GM12878 (cell line): ENCODE measurements at regions not wholly inside any gene's neighbourhood (a gene's known extent, or its start where the extent isn't known, plus 50 kb on each side); places are given as distances from the start of the nearest gene placed in this dataset.

Source experiments
- ATAC-seq: fragments of 200-7000 bp; cut with Tn5 transposase; 3 replicates; pipeline ENCODE4 v1.9.1; 2020; ENCODE audit warnings: mild to moderate bottlenecking, moderate library complexity
- BruUV-seq: library from RNA; stranded (reverse); fragments of 400-500 nt; replicated peaks from 2 replicates; lab custom pipeline; 2021; lab: Mats Ljungman, UMichigan
- CTCF ChIA-PET: fragments of 300-600 bp; sonication (Branson Sonifier 250); formaldehyde crosslinking; extraction: SDS; loops from one replicate; lab custom pipeline; 2021; ENCODE audit warnings: inconsistent platforms; lab: Yijun Ruan, JAX
- POLR2A ChIA-PET: fragments of 350-600 bp; formaldehyde crosslinking; extraction: SDS; loops from one replicate; lab custom pipeline; 2021; ENCODE audit warnings: inconsistent platforms; lab: Charles Lee
- RAD21 ChIA-PET: fragments of 300-600 bp; sonication (Branson Sonifier 250); formaldehyde crosslinking; loops from one replicate; lab custom pipeline; 2023; ENCODE audit warnings: antibody characterized with exemption; ENCODE audit not compliant: unreplicated experiment; lab: Charles Lee
- SMC1A ChIA-PET: fragments of 300-600 bp; sonication (Branson Sonifier 250); formaldehyde crosslinking; loops from one replicate; lab custom pipeline; 2023; ENCODE audit not compliant: unreplicated experiment, uncharacterized antibody; lab: Charles Lee
- DNase-seq: peaks from one replicate; pipeline ENCODE4 v3.0.0-alpha.2; 2011; ENCODE audit warnings: low read depth, low spot score
- FAIRE-seq: peaks from 3 replicates; lab custom pipeline; 2011; peaks lifted over from hg19 to GRCh38; lab: Jason Lieb, UNC
- H2AFZ ChIP-seq: 2 replicates; pipeline ENCODE4 v1.6.0; 2011; ENCODE audit warnings: low read depth, low read length, control low read depth; ENCODE audit not compliant: control insufficient read depth
- H3K27ac ChIP-seq: 2 replicates; pipeline ENCODE4 v1.5.1; 2011; ENCODE audit warnings: control low read depth; ENCODE audit not compliant: control insufficient read depth, insufficient read depth
- H3K27me3 ChIP-seq, 2 experiments: replicated peaks in 1 of 2; 2 replicates each; pipeline versions ENCODE4 v1.6.0 to v1.6.1; 2011; ENCODE audit warnings: low read length in 1 of 2; ENCODE audit not compliant: control insufficient read depth in 2 of 2, insufficient read depth in 2 of 2
- H3K36me3 ChIP-seq, 2 experiments: 2 replicates each; pipeline ENCODE4 v1.5.1; 2011; ENCODE audit warnings: low read length in 1 of 2; ENCODE audit not compliant: control insufficient read depth in 2 of 2, insufficient read depth in 2 of 2
- H3K4me1 ChIP-seq: 2 replicates; pipeline ENCODE4 v1.6.1; 2011; ENCODE audit warnings: mild to moderate bottlenecking, low read length, moderate library complexity, mixed read lengths; ENCODE audit not compliant: control insufficient read depth, insufficient read depth
- H3K4me2 ChIP-seq: 2 replicates; pipeline ENCODE4 v1.6.0; 2011; ENCODE audit warnings: control low read depth; ENCODE audit not compliant: control insufficient read depth, insufficient read depth
- H3K4me3 ChIP-seq: fragments of 200-600 bp; sonication (generic); 2 replicates; pipeline ENCODE4 v1.5.1; 2016
- H3K79me2 ChIP-seq: 2 replicates; pipeline ENCODE4 v1.6.0; 2011; ENCODE audit warnings: low read length; ENCODE audit not compliant: control insufficient read depth, insufficient read depth
- H3K9ac ChIP-seq: 2 replicates; pipeline ENCODE4 v1.8.0; 2011; ENCODE audit warnings: low read length, control low read depth, mixed read lengths; ENCODE audit not compliant: control insufficient read depth, insufficient read depth
- H3K9me3 ChIP-seq: replicated peaks from 3 replicates; pipeline ENCODE4 v1.5.1; 2011; ENCODE audit warnings: mild to moderate bottlenecking, low read length; ENCODE audit not compliant: control insufficient read depth, insufficient read depth
- H4K20me1 ChIP-seq: 2 replicates; pipeline ENCODE4 v1.6.0; 2011; ENCODE audit not compliant: control insufficient read depth, insufficient read depth
- BACH1 ChIP-seq: fragments of 450-650 bp; IDR thresholded peaks from 2 replicates; pipeline ENCODE4 v1.6.1; 2017; ENCODE audit warnings: mild to moderate bottlenecking, borderline replicate concordance
- CBX3 ChIP-seq: fragments of 200-600 bp; sonication (generic); IDR thresholded peaks from 2 replicates; pipeline ENCODE4 v1.6.1; 2016; ENCODE audit warnings: low read depth, borderline replicate concordance
- CEBPB ChIP-seq, 2 experiments: fragments of 150-350 bp in 1 of 2; IDR thresholded peaks; 2 replicates each; pipeline ENCODE4 v1.6.1; 2012 to 2014; ENCODE audit warnings: low read depth in 2 of 2, low read length in 2 of 2, borderline replicate concordance in 1 of 2, inconsistent platforms in 1 of 2
- GATAD2B ChIP-seq: fragments of 450-650 bp; conservative IDR thresholded peaks from 2 replicates; pipeline ENCODE4 v1.6.1; 2017; ENCODE audit warnings: low read depth, mild to moderate bottlenecking, moderate library complexity
- HDGF ChIP-seq: fragments of 450-650 bp; IDR thresholded peaks from 2 replicates; pipeline ENCODE4 v1.6.1; 2016; ENCODE audit warnings: antibody characterized with exemption
- NFYA ChIP-seq: IDR thresholded peaks from 2 replicates; pipeline ENCODE4 v1.6.1; 2011; ENCODE audit warnings: low read depth, mild to moderate bottlenecking, low read length, improper control_type of control experiment, borderline replicate concordance
- TAF1 ChIP-seq: IDR thresholded peaks from 2 replicates; pipeline ENCODE4 v1.6.1; 2011; ENCODE audit warnings: mild to moderate bottlenecking, low read depth, low read length, borderline replicate concordance
- TBL1XR1 ChIP-seq: IDR thresholded peaks from 2 replicates; pipeline ENCODE4 v1.6.1; 2012; ENCODE audit warnings: low read depth, low read length, improper control_type of control experiment
- ZBTB40 ChIP-seq: fragments of 450-650 bp; IDR thresholded peaks from 2 replicates; pipeline ENCODE4 v1.6.1; 2016; ENCODE audit warnings: mild to moderate bottlenecking, moderate library complexity, borderline replicate concordance
- WGBS: methylation state at CpG from one replicate; pipeline ENCODE4 v1.1.6; 2016; ENCODE audit warnings: low lambda C conversion rate; ENCODE audit not compliant: insufficient replicate concordance, insufficient coverage; ENCODE audit errors: missing lambda C conversion rate; 5-methylcytosine and 5-hydroxymethylcytosine counted together
- in situ Hi-C: fragments of 300-500 bp; cut with MboI; formaldehyde crosslinking; loops from 9 replicates; pipeline ENCODE4 v1.14.3; 2018; ENCODE audit warnings: mixed read lengths
- intact Hi-C: fragments of 100-400 bp; cut with micrococcal nuclease; formaldehyde crosslinking; loops from one replicate; pipeline ENCODE4 v1.14.2; 2022; ENCODE audit not compliant: unreplicated experiment
- TF ChIP-seq, protein P1 (sequence below): IDR thresholded peaks from 2 replicates; pipeline ENCODE4 v1.6.1; 2012; ENCODE audit warnings: low read depth, low read length, improper control_type of control experiment
- TF ChIP-seq, protein P2 (sequence below): IDR thresholded peaks from 2 replicates; pipeline ENCODE4 v1.6.1; 2012; ENCODE audit warnings: low read length, inconsistent platforms

- FAIRE-seq (no peak), DNase-seq (no peak), ATAC-seq (no peak)
- TF ChIP-seq, protein P1, sequence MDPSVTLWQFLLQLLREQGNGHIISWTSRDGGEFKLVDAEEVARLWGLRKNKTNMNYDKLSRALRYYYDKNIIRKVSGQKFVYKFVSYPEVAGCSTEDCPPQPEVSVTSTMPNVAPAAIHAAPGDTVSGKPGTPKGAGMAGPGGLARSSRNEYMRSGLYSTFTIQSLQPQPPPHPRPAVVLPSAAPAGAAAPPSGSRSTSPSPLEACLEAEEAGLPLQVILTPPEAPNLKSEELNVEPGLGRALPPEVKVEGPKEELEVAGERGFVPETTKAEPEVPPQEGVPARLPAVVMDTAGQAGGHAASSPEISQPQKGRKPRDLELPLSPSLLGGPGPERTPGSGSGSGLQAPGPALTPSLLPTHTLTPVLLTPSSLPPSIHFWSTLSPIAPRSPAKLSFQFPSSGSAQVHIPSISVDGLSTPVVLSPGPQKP, result no peak
- TF ChIP-seq, protein P2, sequence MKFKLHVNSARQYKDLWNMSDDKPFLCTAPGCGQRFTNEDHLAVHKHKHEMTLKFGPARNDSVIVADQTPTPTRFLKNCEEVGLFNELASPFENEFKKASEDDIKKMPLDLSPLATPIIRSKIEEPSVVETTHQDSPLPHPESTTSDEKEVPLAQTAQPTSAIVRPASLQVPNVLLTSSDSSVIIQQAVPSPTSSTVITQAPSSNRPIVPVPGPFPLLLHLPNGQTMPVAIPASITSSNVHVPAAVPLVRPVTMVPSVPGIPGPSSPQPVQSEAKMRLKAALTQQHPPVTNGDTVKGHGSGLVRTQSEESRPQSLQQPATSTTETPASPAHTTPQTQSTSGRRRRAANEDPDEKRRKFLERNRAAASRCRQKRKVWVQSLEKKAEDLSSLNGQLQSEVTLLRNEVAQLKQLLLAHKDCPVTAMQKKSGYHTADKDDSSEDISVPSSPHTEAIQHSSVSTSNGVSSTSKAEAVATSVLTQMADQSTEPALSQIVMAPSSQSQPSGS, result no peak
- no peak for TF ChIP-seq TAF1
- TF ChIP-seq TBL1XR1, result no peak
- TF ChIP-seq ZBTB40, result no peak
- no peak for TF ChIP-seq BACH1
- TF ChIP-seq CEBPB (IDR thresholded peaks at IDR 0.05; ENCODE audit: borderline replicate concordance in 1 of 2, low read depth in 2 of 2, low read length in 2 of 2), result no peak
- TF ChIP-seq GATAD2B, result no peak
- TF ChIP-seq HDGF, result no peak
- no peak for TF ChIP-seq CBX3
- TF ChIP-seq NFYA, result no peak
- 77% methylated on average over 4 of the region's 4 CpGs for WGBS
- BruUV-seq, result no TSS peak
- Histone ChIP-seq H4K20me1 (no peaks in the 10 kb centered on the region), H3K36me3 (no peaks in the 10 kb centered on the region), H3K27ac (no peak overlapping the region), H3K27me3 (no peaks in the 10 kb centered on the region), H2AFZ (no peak overlapping the region), H3K4me3 (no peak overlapping the region), H3K4me1 (no peaks in the 10 kb centered on the region), H3K79me2 (no peaks in the 10 kb centered on the region), H3K9me3 (no peaks in the 10 kb centered on the region; the same call in 2 of the 3 replicates), H3K9ac (no peak overlapping the region), H3K4me2 (no peak overlapping the region)
- ChIA-PET SMC1A (no interaction called here), CTCF (no interaction called here), POLR2A (no interaction called here), RAD21 (no interaction called here)
- in situ Hi-C loops, result no loop called here
- intact Hi-C loops, result no loop called here
These were observed 54.8 kb downstream of the CCDC71L start for GRCh38 chr7:106606120-106606519.
